K562 (cell line): ENCODE measurements at regions not wholly inside any gene's neighbourhood (a gene's known extent, or its start where the extent isn't known, plus 50 kb on each side); places are given as distances from the start of the nearest gene placed in this dataset.
"Not testable (repeated sequence)": the region's sequence is repeated elsewhere in the genome, so short reads cannot be mapped to it uniquely, and the experiment has no call there.

Experiments
- ATAC-seq: fragments of 200-7000 bp; cut with Tn5 transposase; 3 replicates; pipeline ENCODE4 v1.9.1; 2020; ENCODE audit warnings: moderate library complexity
- BruUV-seq: library from RNA; stranded (reverse); fragments of 400-500 nt; replicated peaks from 2 replicates; lab custom pipeline; 2021; lab: Mats Ljungman, UMichigan
- CTCF ChIA-PET: fragments of 300-600 bp; formaldehyde crosslinking; extraction: SDS; loops from one replicate; lab custom pipeline; 2021; ENCODE audit warnings: low intra/inter-chr PET ratio; lab: Yijun Ruan, JAX
- POLR2A ChIA-PET: fragments of 300-600, 350-650 bp; sonication (Branson Sonifier 250); formaldehyde crosslinking; extraction: SDS; loops from one replicate; lab custom pipeline; 2021; ENCODE audit warnings: antibody characterized with exemption, inconsistent platforms; lab: Yijun Ruan, JAX
- DNase-seq, 4 experiments: peaks; one replicate each; pipeline versions ENCODE4 v3.0.0 to v3.0.0-alpha.2; 2011 to 2018; ENCODE audit warnings: low spot score in 3 of 4, mixed read lengths in 3 of 4; ENCODE audit errors: extremely low read depth in 1 of 4
- FAIRE-seq: peaks from 2 replicates; lab custom pipeline; 2011; peaks lifted over from hg19 to GRCh38; lab: Jason Lieb, UNC
- H2AFZ ChIP-seq: 2 replicates; pipeline ENCODE4 v1.6.0; 2011; ENCODE audit warnings: low read depth, low read length, control low read depth, inconsistent platforms
- H3K27ac ChIP-seq: fragments of 200-600 bp; 3 replicates; pipeline ENCODE4 v1.8.0; 2011; ENCODE audit warnings: low read depth, mild to moderate bottlenecking, control low read depth, inconsistent platforms, low read length, moderate library complexity, mixed read lengths; ENCODE audit errors: extremely low read depth
- H3K27me3 ChIP-seq, 2 experiments: fragments of 300-600 bp in 1 of 2; 2 replicates in 1 of 2; 3 replicates in 1 of 2; pipeline versions ENCODE4 v1.6.0 to v1.8.0; 2011; ENCODE audit warnings: inconsistent platforms in 2 of 2, low read length in 2 of 2, mild to moderate bottlenecking in 1 of 2, mixed read lengths in 1 of 2, moderate library complexity in 1 of 2; ENCODE audit not compliant: control insufficient read depth in 2 of 2, insufficient read depth in 2 of 2
- H3K36me3 ChIP-seq: fragments of 300-600 bp; 3 replicates; pipeline ENCODE4 v1.8.0; 2011; ENCODE audit warnings: mild to moderate bottlenecking, low read length, inconsistent platforms; ENCODE audit not compliant: control insufficient read depth, insufficient read depth
- H3K4me1 ChIP-seq, 2 experiments: fragments of 200-600 bp in 1 of 2; replicated peaks in 1 of 2; 2 replicates in 1 of 2; 3 replicates in 1 of 2; pipeline versions ENCODE4 v1.5.1 to v1.8.0; 2011; ENCODE audit warnings: inconsistent platforms in 2 of 2, low read length in 2 of 2, mild to moderate bottlenecking in 1 of 2, mixed read lengths in 1 of 2, moderate library complexity in 1 of 2; ENCODE audit not compliant: control insufficient read depth in 2 of 2, insufficient read depth in 2 of 2
- H3K4me2 ChIP-seq: 2 replicates; pipeline ENCODE4 v1.6.1; 2011; ENCODE audit warnings: low read length, control low read depth, inconsistent platforms, mixed read lengths; ENCODE audit not compliant: insufficient read depth
- H3K4me3 ChIP-seq: fragments of 200-600 bp; sonication (generic), shearing (Covaris generic); 2 replicates; pipeline ENCODE4 v1.5.1; 2016; ENCODE audit warnings: control low read depth, inconsistent platforms
- H3K79me2 ChIP-seq: fragments of 200-600 bp; 3 replicates; pipeline ENCODE4 v1.8.0; 2011; ENCODE audit warnings: low read length, inconsistent platforms; ENCODE audit not compliant: control insufficient read depth, insufficient read depth
- H3K9ac ChIP-seq, 2 experiments: 2 replicates each; pipeline versions ENCODE4 v1.6.0 to v1.6.1; 2011; ENCODE audit warnings: low read depth in 2 of 2, low read length in 2 of 2, control low read depth in 1 of 2, inconsistent platforms in 1 of 2, mild to moderate bottlenecking in 1 of 2, mixed read lengths in 1 of 2; ENCODE audit not compliant: insufficient read depth in 1 of 2
- H3K9me1 ChIP-seq: one replicate; pipeline ENCODE4 v1.6.0; 2011; ENCODE audit warnings: inconsistent platforms, mild to moderate bottlenecking, low read length, moderate library complexity; ENCODE audit not compliant: control insufficient read depth, insufficient read depth
- H3K9me3 ChIP-seq: replicated peaks from 2 replicates; pipeline ENCODE4 v1.5.1; 2011; ENCODE audit warnings: low read depth, low read length, inconsistent platforms; ENCODE audit not compliant: control insufficient read depth, insufficient read depth
- H4K20me1 ChIP-seq: replicated peaks from 2 replicates; pipeline ENCODE4 v1.6.1; 2011; ENCODE audit warnings: low read length, inconsistent platforms, mixed read lengths; ENCODE audit not compliant: control insufficient read depth, insufficient read depth
- WGBS: fragments of 100-300 bp; shearing (Covaris generic); methylation state at CpG from one replicate; pipeline ENCODE4 v1.1.6; 2016; ENCODE audit warnings: low coverage, mixed read lengths; ENCODE audit not compliant: insufficient coverage; ENCODE audit errors: missing lambda C conversion rate; 5-methylcytosine and 5-hydroxymethylcytosine counted together
- in situ Hi-C: fragments of 300-500 bp; cut with MboI; formaldehyde crosslinking; loops from 4 replicates; pipeline ENCODE4 v1.15.0; 2018; ENCODE audit warnings: inconsistent platforms, mixed read lengths
- intact Hi-C: fragments of 100-400 bp; cut with micrococcal nuclease; formaldehyde crosslinking; loops from 2 replicates; pipeline ENCODE4 v1.14.2; 2022

GRCh38 chr1:41197-41596 lies 410.3 kb downstream of the OR4F29 start:
- H3K9me3 ChIP-seq, H3K36me3 ChIP-seq, POLR2A ChIA-PET, CTCF ChIA-PET, DNase-seq, in situ Hi-C loops, H3K9ac ChIP-seq, H3K9me1 ChIP-seq, H3K4me2 ChIP-seq, ATAC-seq, BruUV-seq, H3K4me3 ChIP-seq, H3K79me2 ChIP-seq, H2AFZ ChIP-seq, H4K20me1 ChIP-seq, intact Hi-C loops, FAIRE-seq, H3K27ac ChIP-seq, H3K27me3 ChIP-seq, H3K4me1 ChIP-seq: not testable (repeated sequence)

DNA sequence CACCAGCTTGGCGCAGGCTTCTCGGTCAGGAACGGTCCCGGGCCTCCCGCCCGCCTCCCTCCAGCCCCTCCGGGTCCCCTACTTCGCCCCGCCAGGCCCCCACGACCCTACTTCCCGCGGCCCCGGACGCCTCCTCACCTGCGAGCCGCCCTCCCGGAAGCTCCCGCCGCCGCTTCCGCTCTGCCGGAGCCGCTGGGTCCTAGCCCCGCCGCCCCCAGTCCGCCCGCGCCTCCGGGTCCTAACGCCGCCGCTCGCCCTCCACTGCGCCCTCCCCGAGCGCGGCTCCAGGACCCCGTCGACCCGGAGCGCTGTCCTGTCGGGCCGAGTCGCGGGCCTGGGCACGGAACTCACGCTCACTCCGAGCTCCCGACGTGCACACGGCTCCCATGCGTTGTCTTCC lies 422.3 kb downstream of the OR4F29 start:
- H4K20me1 ChIP-seq, H3K9ac ChIP-seq, H3K9me3 ChIP-seq, intact Hi-C loops, H3K9me1 ChIP-seq, H3K36me3 ChIP-seq, BruUV-seq, H3K4me3 ChIP-seq, DNase-seq, H2AFZ ChIP-seq, H3K4me1 ChIP-seq, H3K27ac ChIP-seq, H3K4me2 ChIP-seq, CTCF ChIA-PET, in situ Hi-C loops, H3K79me2 ChIP-seq, ATAC-seq, FAIRE-seq, H3K27me3 ChIP-seq, POLR2A ChIA-PET: not testable (repeated sequence)
- no CpG with 5 or more reads among the region's 52 CpGs for WGBS
